Body of pancreas (tissue), 4 donors: ENCODE measurements at regions not wholly inside any gene's neighbourhood (a gene's known extent, or its start where the extent isn't known, plus 50 kb on each side); places are given as distances from the start of the nearest gene placed in this dataset.

ENCODE experiments used
- CTCF ChIP-seq, 7 experiments: fragments of 450-650 bp in 4 of 7; fragments of 200-600 bp in 3 of 7; sonication (generic) in 3 of 7; IDR thresholded peaks; one replicate each; pipeline ENCODE4 v1.5.1; 2016 to 2019; ENCODE audit warnings: antibody characterized with exemption in 7 of 7
- POLR2A ChIP-seq, 3 donors: fragments of 450-650 bp; IDR thresholded peaks; one replicate each; pipeline ENCODE4 v1.6.1; 2016; ENCODE audit warnings: antibody characterized with exemption in 3 of 3, mild to moderate bottlenecking in 2 of 3

- TF ChIP-seq CTCF (IDR thresholded peaks at IDR 0.05) (no peak), POLR2A (IDR thresholded peaks at IDR 0.05) (no peak)
Measured at GRCh38 chr1:212182171-212182570, 103.0 kb upstream of the PPP2R5A start.
